Embryonic facial prominence (tissue), 1 donor: ENCODE measurements at regions not wholly inside any gene's neighbourhood (a gene's known extent, or its start where the extent isn't known, plus 50 kb on each side); places are given as distances from the start of the nearest gene placed in this dataset.

Experiments
- DNase-seq: peaks from one replicate; pipeline ENCODE4 v3.0.0-alpha.2; 2016; ENCODE audit errors: extremely low spot score

- DNase-seq: no peak
These were observed 2003.4 kb downstream of the MAT2B start for GRCh38 chr5:165508861-165509260.

GRCh38 chr5:165521816-165522610, 2016.6 kb downstream of the MAT2B start:
- no peak for DNase-seq

- DNase-seq: no peak
These were observed 2019.9 kb downstream of the MAT2B start for GRCh38 chr5:165525271-165525670.

- no peak for DNase-seq
These were observed 2020.9 kb downstream of the MAT2B start for GRCh38 chr5:165526357-165526756.

GRCh38 chr5:165527577-165527976, 2022.2 kb downstream of the MAT2B start:
- DNase-seq: no peak

- DNase-seq: no peak
These were observed 2032.6 kb downstream of the MAT2B start for GRCh38 chr5:165538065-165538464.

GRCh38 chr5:165559645-165560044, 2054.2 kb downstream of the MAT2B start:
- DNase-seq: no peak

GRCh38 chr5:165560648-165561047, 2055.2 kb downstream of the MAT2B start:
- DNase-seq: no peak

- DNase-seq: no peak
These were observed 2060.5 kb downstream of the MAT2B start for GRCh38 chr5:165565911-165566310.

- DNase-seq: no peak
These were observed 2064.1 kb downstream of the MAT2B start for GRCh38 chr5:165569551-165569950.

- DNase-seq: no peak
These were observed 2068.0 kb downstream of the MAT2B start for GRCh38 chr5:165573445-165573844.

- no peak for DNase-seq
These were observed 2068.7 kb downstream of the MAT2B start for GRCh38 chr5:165574100-165574499.

GRCh38 chr5:165576678-165577275, 2071.4 kb downstream of the MAT2B start:
- DNase-seq: no peak

- DNase-seq: no peak
These were observed 2074.5 kb downstream of the MAT2B start for GRCh38 chr5:165579911-165580310.

- no peak for DNase-seq
These were observed 2089.3 kb downstream of the MAT2B start for GRCh38 chr5:165594693-165595092.

- no peak for DNase-seq
These were observed 2097.1 kb downstream of the MAT2B start for GRCh38 chr5:165602529-165602928.

- DNase-seq: no peak
These were observed 2101.6 kb downstream of the MAT2B start for GRCh38 chr5:165607026-165607425.

GRCh38 chr5:165609871-165610270, 2104.5 kb downstream of the MAT2B start:
- no peak for DNase-seq

GRCh38 chr5:165616490-165617405, 2111.3 kb downstream of the MAT2B start:
- no peak for DNase-seq

GRCh38 chr5:165617491-165617890, 2112.1 kb downstream of the MAT2B start:
- no peak for DNase-seq

- DNase-seq: no peak
These were observed 2115.0 kb downstream of the MAT2B start for GRCh38 chr5:165620394-165620793.

GRCh38 chr5:165622864-165623536, 2117.6 kb downstream of the MAT2B start:
- DNase-seq: no peak
